HEK293 (cell line): ENCODE measurements at regions not wholly inside any gene's neighbourhood (a gene's known extent, or its start where the extent isn't known, plus 50 kb on each side); places are given as distances from the start of the nearest gene placed in this dataset.

Experiments used
- CTCF ChIP-seq: fragments of 450-650 bp; formaldehyde crosslinking; IDR thresholded peaks from 2 replicates; pipeline ENCODE4 v1.5.1; 2016; ENCODE audit warnings: missing biosample characterization, missing genetic modification characterization
- REST ChIP-seq: fragments of 450-650 bp; formaldehyde crosslinking; IDR thresholded peaks from 2 replicates; pipeline ENCODE4 v1.5.1; 2016; ENCODE audit warnings: missing biosample characterization, missing genetic modification characterization
- ZBTB1 ChIP-seq: fragments of 450-650 bp; formaldehyde crosslinking; IDR thresholded peaks from 2 replicates; pipeline ENCODE4 v1.5.1; 2016; ENCODE audit warnings: missing biosample characterization, missing genetic modification characterization
- ZNF121 ChIP-seq: fragments of 450-650 bp; formaldehyde crosslinking; IDR thresholded peaks from 2 replicates; pipeline ENCODE4 v1.5.1; 2016; ENCODE audit warnings: missing biosample characterization, missing genetic modification characterization
- ZNF19 ChIP-seq: fragments of 450-650 bp; formaldehyde crosslinking; IDR thresholded peaks from 2 replicates; pipeline ENCODE4; 2016; ENCODE audit warnings: missing biosample characterization, missing genetic modification characterization, low read depth
- ZNF24 ChIP-seq: fragments of 450-650 bp; formaldehyde crosslinking; IDR thresholded peaks from 2 replicates; pipeline ENCODE4 v1.5.1; 2016; ENCODE audit warnings: missing biosample characterization, missing genetic modification characterization
- ZNF416 ChIP-seq: fragments of 450-650 bp; formaldehyde crosslinking; IDR thresholded peaks from 2 replicates; pipeline ENCODE4 v1.5.1; 2016; ENCODE audit warnings: missing biosample characterization, missing genetic modification characterization

GRCh38 chr11:112455791-112456190, 195.1 kb upstream of the PLET1 start:
- TF ChIP-seq ZBTB1 (tag by site-specific recombination): no peak
- no peak for TF ChIP-seq REST (tag by site-specific recombination)
- no peak for TF ChIP-seq ZNF416 (tag by site-specific recombination)
- TF ChIP-seq ZNF24 (tag by site-specific recombination): no peak
- TF ChIP-seq CTCF (tag by site-specific recombination): no peak
- no peak for TF ChIP-seq ZNF19 (tag by site-specific recombination)
- no peak for TF ChIP-seq ZNF121 (tag by site-specific recombination)
